Endodermal cell (in vitro differentiated cells): ENCODE measurements at regions not wholly inside any gene's neighbourhood (a gene's known extent, or its start where the extent isn't known, plus 50 kb on each side); places are given as distances from the start of the nearest gene placed in this dataset.
A peak's percentile ranks its signal among the peaks of the same experiment; 100 is the strongest.

Source experiments
- DNase-seq: peaks from one replicate; pipeline ENCODE4 v3.0.0-alpha.2; 2017
- H3K27ac ChIP-seq: 2 replicates; pipeline ENCODE4 v1.5.1; 2013; ENCODE audit warnings: mild to moderate bottlenecking, low read depth, low read length, moderate library complexity
- H3K27me3 ChIP-seq: 2 replicates; pipeline ENCODE4 v1.6.1; 2013; ENCODE audit warnings: mild to moderate bottlenecking, low read length, moderate library complexity; ENCODE audit not compliant: insufficient read depth, control insufficient read depth, poor library complexity, severe bottlenecking
- H3K36me3 ChIP-seq: 2 replicates; pipeline ENCODE4 v1.7.0; 2013; ENCODE audit warnings: mild to moderate bottlenecking, low read length, moderate library complexity; ENCODE audit not compliant: control insufficient read depth, insufficient read depth
- H3K4me1 ChIP-seq: one replicate; pipeline ENCODE4 v1.7.0; 2013; ENCODE audit warnings: low read length; ENCODE audit not compliant: control insufficient read depth, insufficient read depth
- H3K4me3 ChIP-seq: 2 replicates; pipeline ENCODE4 v1.5.1; 2013; ENCODE audit warnings: mild to moderate bottlenecking, low read length, moderate library complexity
- H3K9ac ChIP-seq: 2 replicates; pipeline ENCODE4 v1.6.1; 2013; ENCODE audit warnings: mild to moderate bottlenecking, low read length, moderate library complexity; ENCODE audit not compliant: poor library complexity, severe bottlenecking; ENCODE audit errors: extremely low read depth
- H3K9me3 ChIP-seq: 2 replicates; pipeline ENCODE4 v1.6.1; 2013; ENCODE audit warnings: mild to moderate bottlenecking, low read length, moderate library complexity; ENCODE audit not compliant: control insufficient read depth
- H3K27ac Mint-ChIP-seq: 2 replicates; pipeline ENCODE4 v1.8.0; 2020; ENCODE audit warnings: mixed read lengths
- H3K27me3 Mint-ChIP-seq: 2 replicates; pipeline ENCODE4 v1.8.0; 2021; ENCODE audit warnings: mild to moderate bottlenecking, mixed read lengths; ENCODE audit not compliant: insufficient read depth
- H3K36me3 Mint-ChIP-seq: 2 replicates; pipeline ENCODE4 v1.8.0; 2020; ENCODE audit warnings: low read depth, mixed read lengths
- H3K4me1 Mint-ChIP-seq: 2 replicates; pipeline ENCODE4 v1.8.0; 2020; ENCODE audit warnings: mixed read lengths
- H3K4me3 Mint-ChIP-seq: 2 replicates; pipeline ENCODE4 v1.8.0; 2020; ENCODE audit warnings: mild to moderate bottlenecking, moderate library complexity, mixed read lengths
- H3K9me3 Mint-ChIP-seq: 2 replicates; pipeline ENCODE4 v1.8.0; 2020; ENCODE audit warnings: mild to moderate bottlenecking, mixed read lengths
- WGBS, 2 experiments: methylation state at CpG; one replicate each; pipeline versions ENCODE4 v1.1.5 to v1.1.7; 2013; ENCODE audit warnings: missing lambda C conversion rate in 2 of 2, mixed read lengths in 1 of 2; ENCODE audit not compliant: insufficient coverage in 1 of 2, insufficient read length in 1 of 2; 5-methylcytosine and 5-hydroxymethylcytosine counted together
- TF ChIP-seq, protein P1 (sequence below): fragments of 200-600 bp; sonication (generic); conservative IDR thresholded peaks from 2 replicates; pipeline ENCODE4 v1.5.0; 2021; ENCODE audit warnings: antibody characterized with exemption, mild to moderate bottlenecking

GRCh38 chr17:10987786-10988185 lies 149.9 kb upstream of the PIRT start:
- Mint-ChIP-seq H3K4me3 (no peak overlapping the region), H3K36me3 (no peaks in the 10 kb centered on the region), H3K27me3 (peaks cover 15% of the 10 kb centered on the region), H3K27ac (no peak overlapping the region), H3K9me3 (peaks cover 8% of the 10 kb centered on the region), H3K4me1 (peaks cover 8% of the 10 kb centered on the region)
- Histone ChIP-seq H3K4me1 (no peaks in the 10 kb centered on the region), H3K9ac (no peak overlapping the region), H3K27ac (no peak overlapping the region), H3K4me3 (no peak overlapping the region), H3K36me3 (no peaks in the 10 kb centered on the region), H3K27me3 (no peaks in the 10 kb centered on the region), H3K9me3 (peaks cover 6% of the 10 kb centered on the region)
- WGBS, 2 experiments, result 85 to 93% methylated on average over 5 of the region's 5 CpGs
- no peak for DNase-seq
- TF ChIP-seq, protein P1, sequence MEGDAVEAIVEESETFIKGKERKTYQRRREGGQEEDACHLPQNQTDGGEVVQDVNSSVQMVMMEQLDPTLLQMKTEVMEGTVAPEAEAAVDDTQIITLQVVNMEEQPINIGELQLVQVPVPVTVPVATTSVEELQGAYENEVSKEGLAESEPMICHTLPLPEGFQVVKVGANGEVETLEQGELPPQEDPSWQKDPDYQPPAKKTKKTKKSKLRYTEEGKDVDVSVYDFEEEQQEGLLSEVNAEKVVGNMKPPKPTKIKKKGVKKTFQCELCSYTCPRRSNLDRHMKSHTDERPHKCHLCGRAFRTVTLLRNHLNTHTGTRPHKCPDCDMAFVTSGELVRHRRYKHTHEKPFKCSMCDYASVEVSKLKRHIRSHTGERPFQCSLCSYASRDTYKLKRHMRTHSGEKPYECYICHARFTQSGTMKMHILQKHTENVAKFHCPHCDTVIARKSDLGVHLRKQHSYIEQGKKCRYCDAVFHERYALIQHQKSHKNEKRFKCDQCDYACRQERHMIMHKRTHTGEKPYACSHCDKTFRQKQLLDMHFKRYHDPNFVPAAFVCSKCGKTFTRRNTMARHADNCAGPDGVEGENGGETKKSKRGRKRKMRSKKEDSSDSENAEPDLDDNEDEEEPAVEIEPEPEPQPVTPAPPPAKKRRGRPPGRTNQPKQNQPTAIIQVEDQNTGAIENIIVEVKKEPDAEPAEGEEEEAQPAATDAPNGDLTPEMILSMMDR, result no peak

DNA sequence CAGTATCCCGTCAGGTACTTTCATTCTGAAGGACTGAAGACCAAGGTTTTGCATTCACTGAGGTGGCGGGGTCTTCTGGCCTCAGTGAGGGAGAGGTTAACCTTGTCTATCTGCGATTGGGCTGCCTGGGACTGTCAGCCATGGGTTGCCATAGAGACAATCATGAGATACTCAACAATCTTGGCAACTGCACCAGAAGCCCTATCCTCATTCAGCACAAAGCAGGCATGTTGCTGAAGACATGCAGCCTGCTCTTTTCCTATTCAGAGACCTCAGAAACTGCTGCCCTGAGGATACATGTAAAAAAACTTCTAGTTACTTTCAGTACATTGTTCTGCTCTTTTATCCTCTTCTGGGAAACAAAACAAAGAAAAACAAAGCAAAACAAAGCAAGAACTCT lies 146.3 kb upstream of the PIRT start:
- WGBS, 2 experiments, result 90 to 92% methylated on average over 2 to 3 of the region's 3 CpGs
- H3K4me1 ChIP-seq, result no peaks in the 10 kb centered on the region
- Mint-ChIP-seq H3K4me3 (no peak overlapping the region), H3K9me3 (peaks cover 4% of the 10 kb centered on the region), H3K27ac (no peak overlapping the region), H3K27me3 (peaks cover 7% of the 10 kb centered on the region), H3K36me3 (no peaks in the 10 kb centered on the region), H3K4me1 (no peaks in the 10 kb centered on the region)
- no peaks in the 10 kb centered on the region for H3K27me3 ChIP-seq
- peak overlapping the region; percentile 19 for H3K27ac ChIP-seq
- no peak overlapping the region for H3K4me3 ChIP-seq
- TF ChIP-seq, protein P1, result no peak
- no peak for DNase-seq
- H3K9ac ChIP-seq, result no peak overlapping the region
- H3K36me3 ChIP-seq, result no peaks in the 10 kb centered on the region
- H3K9me3 ChIP-seq, result peaks cover 6% of the 10 kb centered on the region

GRCh38 chr17:10976401-10976800 lies 138.5 kb upstream of the PIRT start:
- H3K27ac Mint-ChIP-seq, result no peak overlapping the region
- H3K4me1 Mint-ChIP-seq, result peaks cover 7% of the 10 kb centered on the region

More at GRCh38 chr17:10976401-10976800, 138.5 kb upstream of the PIRT start:
- Mint-ChIP-seq H3K9me3 (no peaks in the 10 kb centered on the region), H3K36me3 (no peaks in the 10 kb centered on the region), H3K4me3 (no peak overlapping the region), H3K27me3 (peaks cover 2% of the 10 kb centered on the region)
- Histone ChIP-seq H3K9ac (no peak overlapping the region), H3K4me1 (no peaks in the 10 kb centered on the region), H3K27me3 (no peaks in the 10 kb centered on the region), H3K27ac (no peak overlapping the region), H3K36me3 (no peaks in the 10 kb centered on the region), H3K9me3 (no peaks in the 10 kb centered on the region), H3K4me3 (no peak overlapping the region)
- DNase-seq, result no peak
- WGBS, 2 experiments, result 89 to 100% methylated on average over 2 to 4 of the region's 4 CpGs
- TF ChIP-seq, protein P1, result no peak
